ENCODE measurements at regions not wholly inside any gene's neighbourhood (a gene's known extent, or its start where the extent isn't known, plus 50 kb on each side); places are given as distances from the start of the nearest gene placed in this dataset.
A peak's percentile ranks its signal among the peaks of the same experiment; 100 is the strongest.

DNA sequence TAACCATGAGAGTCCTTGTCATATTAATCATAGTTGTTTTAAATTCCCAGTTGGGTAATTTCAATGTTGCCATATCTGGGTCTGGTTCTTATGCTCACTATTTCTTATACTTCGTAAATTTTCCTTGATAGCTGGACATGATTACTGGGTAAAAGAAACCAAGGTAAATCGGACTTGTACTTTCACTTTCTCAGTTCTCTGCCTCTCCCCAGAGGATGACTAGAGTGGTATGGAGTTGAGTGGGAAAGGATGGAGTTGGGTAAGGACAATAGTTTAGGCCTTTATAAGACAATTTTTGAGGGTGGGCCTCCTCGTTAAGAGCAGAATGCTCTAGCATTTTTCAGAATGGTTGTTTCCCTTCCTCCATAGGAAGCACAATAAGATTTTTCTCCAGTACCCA is 106.1 kb downstream of the CRPPA start:
- Histone ChIP-seq H3K36me3 (ENCODE audit: control insufficient read depth, insufficient read depth, low read length) (no peaks in the 10 kb centered on the region), H3K27ac (ENCODE audit: low read length) (no peak overlapping the region), H3K27me3 (ENCODE audit: control insufficient read depth, insufficient read depth, low read length) (no peaks in the 10 kb centered on the region), H3K4me1 (ENCODE audit: control insufficient read depth, insufficient read depth, low read length) (peaks cover 7% of the 10 kb centered on the region), H3K9me3 (ENCODE audit: control insufficient read depth, insufficient read depth, low read depth, low read length) (no peaks in the 10 kb centered on the region), H3K4me3 (ENCODE audit: low read depth in 2 of 2, low read length in 2 of 2) (peak overlapping the region; percentile 17 to 44)
- no peak for DNase-seq (ENCODE audit: low read depth, low spot score)
- no peak for TF ChIP-seq SIN3A (IDR thresholded peaks at IDR 0.05; ENCODE audit: borderline replicate concordance, insufficient read depth, low read depth, low read length)
- TF ChIP-seq TCF7L2 (IDR thresholded peaks at IDR 0.05; ENCODE audit: low read depth, low read length) = no peak
- TF ChIP-seq CTCF (IDR thresholded peaks at IDR 0.05) = no peak
- TF ChIP-seq, protein P1, sequence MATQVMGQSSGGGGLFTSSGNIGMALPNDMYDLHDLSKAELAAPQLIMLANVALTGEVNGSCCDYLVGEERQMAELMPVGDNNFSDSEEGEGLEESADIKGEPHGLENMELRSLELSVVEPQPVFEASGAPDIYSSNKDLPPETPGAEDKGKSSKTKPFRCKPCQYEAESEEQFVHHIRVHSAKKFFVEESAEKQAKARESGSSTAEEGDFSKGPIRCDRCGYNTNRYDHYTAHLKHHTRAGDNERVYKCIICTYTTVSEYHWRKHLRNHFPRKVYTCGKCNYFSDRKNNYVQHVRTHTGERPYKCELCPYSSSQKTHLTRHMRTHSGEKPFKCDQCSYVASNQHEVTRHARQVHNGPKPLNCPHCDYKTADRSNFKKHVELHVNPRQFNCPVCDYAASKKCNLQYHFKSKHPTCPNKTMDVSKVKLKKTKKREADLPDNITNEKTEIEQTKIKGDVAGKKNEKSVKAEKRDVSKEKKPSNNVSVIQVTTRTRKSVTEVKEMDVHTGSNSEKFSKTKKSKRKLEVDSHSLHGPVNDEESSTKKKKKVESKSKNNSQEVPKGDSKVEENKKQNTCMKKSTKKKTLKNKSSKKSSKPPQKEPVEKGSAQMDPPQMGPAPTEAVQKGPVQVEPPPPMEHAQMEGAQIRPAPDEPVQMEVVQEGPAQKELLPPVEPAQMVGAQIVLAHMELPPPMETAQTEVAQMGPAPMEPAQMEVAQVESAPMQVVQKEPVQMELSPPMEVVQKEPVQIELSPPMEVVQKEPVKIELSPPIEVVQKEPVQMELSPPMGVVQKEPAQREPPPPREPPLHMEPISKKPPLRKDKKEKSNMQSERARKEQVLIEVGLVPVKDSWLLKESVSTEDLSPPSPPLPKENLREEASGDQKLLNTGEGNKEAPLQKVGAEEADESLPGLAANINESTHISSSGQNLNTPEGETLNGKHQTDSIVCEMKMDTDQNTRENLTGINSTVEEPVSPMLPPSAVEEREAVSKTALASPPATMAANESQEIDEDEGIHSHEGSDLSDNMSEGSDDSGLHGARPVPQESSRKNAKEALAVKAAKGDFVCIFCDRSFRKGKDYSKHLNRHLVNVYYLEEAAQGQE (IDR thresholded peaks at IDR 0.05; ENCODE audit: insufficient read depth in 1 of 2, low read depth in 2 of 2, low read length in 1 of 2) = no peak
- no peak for TF ChIP-seq POLR2AphosphoS5 (IDR thresholded peaks at IDR 0.05; ENCODE audit: low read depth, low read length)
- in situ Hi-C loops (cut with HindIII; ENCODE audit: low pct_unique_long_range_greater_than_20kb, low sequenced_read_pairs) = no loop called here
- intact Hi-C loops (cut with micrococcal nuclease; ENCODE audit: unreplicated experiment) = no loop called here
- ChIA-PET CTCF (no interaction called here), POLR2A (interaction anchor here (0.6 kb wide), 1 partner anchor 105 kb away, joined by 3 read pairs; no protein-coding TSS in a partner anchor)
- BruUV-seq (replicated peaks) = no TSS peak
- ATAC-seq = no peak

DNA sequence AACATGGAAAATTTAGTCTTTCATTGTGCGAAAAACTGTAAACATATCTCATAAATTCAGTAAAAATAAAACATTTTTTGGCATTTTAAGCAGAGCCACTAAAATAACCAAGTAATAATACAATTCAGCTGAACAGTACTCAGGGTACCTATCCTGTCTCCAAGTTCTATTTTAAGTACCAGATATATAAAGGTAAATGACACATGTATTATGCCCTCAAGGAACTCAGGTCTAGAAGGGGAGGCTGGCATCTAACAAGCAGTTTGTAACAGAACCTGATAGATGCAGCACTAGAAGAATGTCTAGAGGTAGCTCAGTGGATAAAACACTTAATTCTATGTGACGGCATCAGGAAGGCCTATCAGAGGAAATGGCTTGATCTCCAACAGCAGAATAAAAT is 112.2 kb downstream of the CRPPA start:
- in situ Hi-C loops (cut with HindIII; ENCODE audit: low pct_unique_long_range_greater_than_20kb, low sequenced_read_pairs) = no loop called here
- Histone ChIP-seq H3K27ac (ENCODE audit: low read length) (no peak overlapping the region), H3K27me3 (ENCODE audit: control insufficient read depth, insufficient read depth, low read length) (no peaks in the 10 kb centered on the region), H3K4me3 (ENCODE audit: low read depth in 2 of 2, low read length in 2 of 2) (no peak overlapping the region), H3K4me1 (ENCODE audit: control insufficient read depth, insufficient read depth, low read length) (no peaks in the 10 kb centered on the region), H3K36me3 (ENCODE audit: control insufficient read depth, insufficient read depth, low read length) (no peaks in the 10 kb centered on the region), H3K9me3 (ENCODE audit: control insufficient read depth, insufficient read depth, low read depth, low read length) (no peaks in the 10 kb centered on the region)
- POLR2A ChIA-PET = no interaction called here
- DNase-seq (ENCODE audit: low read depth, low spot score) (no peak), ATAC-seq (no peak)
- no TSS peak for BruUV-seq (replicated peaks)
- CTCF ChIA-PET = no interaction called here
- TF ChIP-seq POLR2AphosphoS5 (IDR thresholded peaks at IDR 0.05; ENCODE audit: low read depth, low read length) = no peak
- no peak for TF ChIP-seq TCF7L2 (IDR thresholded peaks at IDR 0.05; ENCODE audit: low read depth, low read length)
- TF ChIP-seq, protein P1 (IDR thresholded peaks at IDR 0.05; ENCODE audit: insufficient read depth in 1 of 2, low read depth in 2 of 2, low read length in 1 of 2) = no peak
- no peak for TF ChIP-seq CTCF (IDR thresholded peaks at IDR 0.05)
- no peak for TF ChIP-seq SIN3A (IDR thresholded peaks at IDR 0.05; ENCODE audit: borderline replicate concordance, insufficient read depth, low read depth, low read length)
- intact Hi-C loops (cut with micrococcal nuclease; ENCODE audit: unreplicated experiment) = no loop called here

Data from Panc1 (cell line).